Endothelial cell (in vitro differentiated cells): ENCODE measurements at regions not wholly inside any gene's neighbourhood (a gene's known extent, or its start where the extent isn't known, plus 50 kb on each side); places are given as distances from the start of the nearest gene placed in this dataset.
"Not testable (repeated sequence)": the region's sequence is repeated elsewhere in the genome, so short reads cannot be mapped to it uniquely, and the experiment has no call there.

Experiments
- DNase-seq: peaks from one replicate; pipeline ENCODE4 v3.0.0; 2021; ENCODE audit warnings: low spot score
- H3K27ac Mint-ChIP-seq: one replicate; pipeline ENCODE4 v1.8.0; 2021; ENCODE audit warnings: mixed read lengths, inconsistent platforms; ENCODE audit not compliant: unreplicated experiment
- H3K27me3 Mint-ChIP-seq: one replicate; pipeline ENCODE4 v1.8.0; 2021; ENCODE audit warnings: mild to moderate bottlenecking, moderate library complexity, mixed read lengths, inconsistent platforms; ENCODE audit not compliant: unreplicated experiment
- H3K36me3 Mint-ChIP-seq: one replicate; pipeline ENCODE4 v1.8.0; 2021; ENCODE audit warnings: mild to moderate bottlenecking, low read depth, mixed read lengths, inconsistent platforms; ENCODE audit not compliant: unreplicated experiment
- H3K4me1 Mint-ChIP-seq: one replicate; pipeline ENCODE4 v1.8.0; 2021; ENCODE audit warnings: mild to moderate bottlenecking, mixed read lengths, inconsistent platforms; ENCODE audit not compliant: unreplicated experiment
- H3K4me3 Mint-ChIP-seq: one replicate; pipeline ENCODE4 v1.8.0; 2021; ENCODE audit warnings: mild to moderate bottlenecking, mixed read lengths, inconsistent platforms; ENCODE audit not compliant: unreplicated experiment
- H3K9me3 Mint-ChIP-seq: one replicate; pipeline ENCODE4 v1.8.0; 2021; ENCODE audit warnings: mixed read lengths, inconsistent platforms; ENCODE audit not compliant: unreplicated experiment
- CTCF ChIP-seq: fragments of 200-600 bp; sonication (generic); IDR thresholded peaks from one replicate; pipeline ENCODE4 v1.5.0; 2021; ENCODE audit warnings: antibody characterized with exemption; ENCODE audit not compliant: unreplicated experiment

GRCh38 chr4:85030156-85030555 is 63.7 kb upstream of the WDFY3 start:
- H3K36me3 Mint-ChIP-seq: peaks cover 13% of the 10 kb centered on the region
- no peak overlapping the region for H3K27ac Mint-ChIP-seq
- no peak for TF ChIP-seq CTCF
- H3K4me3 Mint-ChIP-seq: no peak overlapping the region
- peaks cover 17% of the 10 kb centered on the region for H3K9me3 Mint-ChIP-seq
- H3K4me1 Mint-ChIP-seq: no peaks in the 10 kb centered on the region
- no peak for DNase-seq
- H3K27me3 Mint-ChIP-seq: no peaks in the 10 kb centered on the region

- H3K27ac Mint-ChIP-seq, H3K4me1 Mint-ChIP-seq, H3K27me3 Mint-ChIP-seq, DNase-seq, H3K4me3 Mint-ChIP-seq: not testable (repeated sequence)
- peaks cover 17% of the 10 kb centered on the region for H3K9me3 Mint-ChIP-seq
- peaks cover 13% of the 10 kb centered on the region for H3K36me3 Mint-ChIP-seq
Observed at GRCh38 chr4:85033838-85034237, 67.3 kb upstream of the WDFY3 start.

- Mint-ChIP-seq H3K4me3 (no peak overlapping the region), H3K9me3 (no peaks in the 10 kb centered on the region), H3K4me1 (no peaks in the 10 kb centered on the region), H3K27ac (no peak overlapping the region), H3K36me3 (no peaks in the 10 kb centered on the region), H3K27me3 (no peaks in the 10 kb centered on the region)
- no peak for DNase-seq
- no peak for TF ChIP-seq CTCF
Observed at GRCh38 chr4:85039526-85039925, 73.0 kb upstream of the WDFY3 start.

GRCh38 chr4:85043812-85044496 is 77.5 kb upstream of the WDFY3 start:
- H3K27ac Mint-ChIP-seq, H3K9me3 Mint-ChIP-seq: not testable (repeated sequence)

GRCh38 chr4:85050736-85051135 is 84.2 kb upstream of the WDFY3 start:
- H3K4me1 Mint-ChIP-seq: peaks cover 7% of the 10 kb centered on the region

More at GRCh38 chr4:85043812-85044496, 77.5 kb upstream of the WDFY3 start:
- not testable (repeated sequence) for H3K4me3 Mint-ChIP-seq, H3K27me3 Mint-ChIP-seq, H3K36me3 Mint-ChIP-seq, H3K4me1 Mint-ChIP-seq, DNase-seq

More at GRCh38 chr4:85050736-85051135, 84.2 kb upstream of the WDFY3 start:
- DNase-seq: no peak
- Mint-ChIP-seq H3K36me3 (no peaks in the 10 kb centered on the region), H3K27ac (no peak overlapping the region), H3K27me3 (peaks cover 2% of the 10 kb centered on the region), H3K9me3 (no peaks in the 10 kb centered on the region), H3K4me3 (no peak overlapping the region)
- no peak for TF ChIP-seq CTCF
